A172 (cell line): ENCODE measurements at regions not wholly inside any gene's neighbourhood (a gene's known extent, or its start where the extent isn't known, plus 50 kb on each side); places are given as distances from the start of the nearest gene placed in this dataset.

Experiments
- DNase-seq: peaks from one replicate; pipeline ENCODE4 v3.0.0-alpha.2; 2015; ENCODE audit warnings: low spot score

DNA sequence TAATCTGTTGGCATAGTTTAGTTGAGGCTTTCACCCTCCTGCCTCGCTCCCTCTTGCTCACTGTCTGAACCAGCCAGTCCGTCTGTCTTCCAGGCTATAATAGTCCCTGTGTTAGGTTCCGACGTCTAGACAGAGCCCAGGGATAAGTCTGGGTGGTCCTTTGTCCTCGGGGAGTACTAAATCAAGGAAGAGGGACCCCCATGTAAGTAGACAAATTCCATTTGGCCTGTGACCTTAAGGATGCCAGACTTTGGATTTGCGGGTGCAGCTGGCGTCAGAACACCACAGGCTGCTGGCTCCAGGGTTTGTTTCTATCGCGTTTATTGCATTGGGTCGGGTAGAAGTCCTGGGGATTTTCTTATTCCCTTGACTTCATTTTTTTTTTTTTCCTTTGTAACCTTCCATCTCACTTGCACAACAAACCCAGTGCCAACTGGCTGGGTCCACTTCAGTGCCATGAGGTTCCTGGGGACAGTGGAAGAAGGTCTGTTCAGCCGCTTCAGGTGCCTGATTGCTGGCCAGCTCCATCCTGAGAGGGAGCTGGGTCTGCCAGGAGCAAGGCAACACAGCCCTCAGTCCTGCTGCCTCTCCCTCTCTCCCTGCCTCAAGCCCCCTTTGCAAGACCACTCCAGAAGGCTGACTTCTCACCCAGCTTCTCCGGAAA lies 95.4 kb upstream of the KLHL25 start:
- DNase-seq, result no peak

DNA sequence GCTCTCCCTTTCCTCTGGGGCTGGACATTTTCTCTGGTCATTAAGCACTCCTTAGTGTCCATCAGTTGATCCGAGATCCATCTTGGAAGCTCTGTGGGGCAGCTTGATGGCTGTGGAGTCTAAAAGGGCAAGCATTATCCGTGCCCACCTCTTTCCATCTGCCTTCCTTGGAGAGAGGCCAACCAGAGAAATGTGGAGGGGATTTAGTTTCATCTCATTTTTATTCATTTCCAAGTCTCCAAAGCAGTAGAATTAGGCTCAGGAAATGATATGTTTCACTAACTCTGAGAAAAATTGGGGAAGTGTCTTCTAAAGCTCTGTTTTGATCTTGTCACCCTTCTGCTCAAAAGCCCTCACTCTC lies 95.9 kb upstream of the KLHL25 start:
- DNase-seq, result no peak

DNA sequence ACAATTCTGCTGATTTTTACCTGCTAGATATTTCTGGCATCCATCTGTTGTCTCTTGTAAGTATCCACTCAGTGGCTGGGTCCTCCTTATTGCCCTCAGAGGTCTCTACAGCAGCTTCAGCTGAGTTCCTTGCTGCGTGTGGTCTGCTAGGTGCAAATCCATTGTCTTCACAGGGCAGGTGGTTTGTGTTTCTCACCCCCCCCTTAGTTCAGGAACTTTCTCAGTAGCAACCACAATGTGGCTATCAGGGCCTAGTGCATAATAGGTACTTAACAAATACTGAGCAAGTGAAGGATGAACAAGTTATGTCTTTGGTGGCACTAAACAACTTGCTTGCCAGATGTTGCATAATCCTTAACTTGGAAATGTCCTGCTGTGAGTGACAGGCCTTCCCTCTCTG lies 96.7 kb upstream of the KLHL25 start:
- DNase-seq, result no peak

DNA sequence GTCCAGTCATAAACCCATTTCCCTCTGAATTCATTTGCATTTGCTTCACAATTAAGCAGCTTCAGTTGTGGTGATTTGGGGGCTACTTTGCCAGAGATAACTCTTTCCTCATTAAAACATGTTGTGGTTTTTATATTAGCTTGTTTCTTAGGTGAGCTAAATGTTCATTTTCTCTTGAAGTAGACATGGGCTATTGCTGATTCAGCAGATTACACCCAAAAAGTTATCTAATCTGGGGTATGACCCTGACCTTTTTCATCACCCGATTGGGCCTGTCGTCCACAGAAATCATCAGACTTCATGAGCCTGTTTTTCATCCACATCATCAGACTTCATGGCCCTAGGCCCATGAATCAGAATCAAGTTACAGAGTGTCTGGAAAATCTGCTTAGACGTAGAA lies 97.5 kb upstream of the KLHL25 start:
- no peak for DNase-seq

DNA sequence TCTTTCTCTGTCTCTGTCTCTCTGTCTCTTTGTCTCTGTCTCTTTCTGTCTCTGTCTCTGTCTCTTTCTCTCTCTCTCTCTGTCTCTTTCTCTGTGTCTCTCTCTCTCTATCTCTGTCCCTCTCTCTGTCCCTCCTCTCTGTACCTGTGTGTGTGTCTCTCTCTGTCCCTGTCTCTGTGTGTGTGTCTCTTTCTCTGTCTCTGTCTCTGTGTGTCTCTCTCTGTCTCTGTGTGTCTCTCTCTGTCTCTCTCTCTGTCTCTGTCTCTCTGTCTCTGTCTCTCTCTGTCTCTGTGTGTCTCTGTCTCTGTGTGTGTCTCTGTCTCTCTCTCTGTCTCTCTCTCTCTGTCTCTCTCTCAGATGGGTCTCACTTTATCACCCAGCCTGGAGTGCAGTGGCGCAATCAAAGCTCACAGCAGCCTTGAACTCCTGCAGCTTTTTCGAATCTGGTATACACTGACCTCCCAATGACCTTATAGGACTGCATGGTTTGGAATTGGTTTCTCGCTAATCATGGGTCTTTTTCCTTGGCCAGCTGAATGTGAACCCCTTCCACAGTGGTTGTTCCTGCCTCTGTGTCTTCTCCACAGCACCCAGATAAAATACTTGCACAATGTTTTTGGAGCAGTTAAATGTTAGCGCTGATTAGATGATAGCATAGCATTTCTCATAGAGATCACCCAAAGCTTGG lies 102.6 kb upstream of the KLHL25 start:
- DNase-seq, result no peak

DNA sequence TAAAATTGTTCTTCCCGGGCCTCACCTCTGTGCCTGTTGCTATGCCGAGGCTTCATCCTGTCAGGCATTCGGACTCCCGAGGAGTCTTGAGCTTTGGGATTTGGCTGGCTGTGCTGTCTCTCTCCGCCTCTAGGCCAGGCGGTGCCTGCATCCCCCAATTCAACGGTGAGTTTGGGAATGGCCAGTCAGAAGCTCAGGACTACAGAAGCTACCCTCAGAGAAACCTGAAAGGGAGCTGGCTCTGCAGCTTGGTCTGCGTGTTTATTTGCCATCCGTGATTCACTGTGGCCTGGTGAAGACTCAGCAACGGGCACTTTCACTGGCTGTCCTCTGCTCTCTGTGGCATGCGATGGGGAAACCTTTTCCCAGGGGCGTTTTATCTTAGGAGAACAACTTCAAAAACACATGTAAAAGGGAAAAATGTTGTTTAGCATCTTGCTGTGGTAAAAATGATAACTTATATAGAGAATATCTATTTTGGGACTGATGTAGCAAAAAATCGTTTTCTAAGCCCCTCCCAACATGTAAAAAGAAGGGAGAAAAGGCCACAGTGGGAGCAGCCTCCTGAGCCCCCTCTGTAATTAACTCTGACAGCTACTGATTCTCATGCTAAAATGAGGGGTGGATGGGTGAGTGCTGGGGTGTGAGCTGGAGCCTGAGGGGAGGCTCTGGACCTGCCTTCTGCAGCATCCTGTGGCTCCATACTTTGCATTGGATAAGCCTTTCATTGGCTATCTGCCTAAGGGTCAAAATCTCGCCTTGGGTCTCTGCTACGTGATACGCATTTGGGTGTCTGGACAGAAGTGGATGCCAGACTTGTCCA lies 103.4 kb upstream of the KLHL25 start:
- DNase-seq, result no peak

DNA sequence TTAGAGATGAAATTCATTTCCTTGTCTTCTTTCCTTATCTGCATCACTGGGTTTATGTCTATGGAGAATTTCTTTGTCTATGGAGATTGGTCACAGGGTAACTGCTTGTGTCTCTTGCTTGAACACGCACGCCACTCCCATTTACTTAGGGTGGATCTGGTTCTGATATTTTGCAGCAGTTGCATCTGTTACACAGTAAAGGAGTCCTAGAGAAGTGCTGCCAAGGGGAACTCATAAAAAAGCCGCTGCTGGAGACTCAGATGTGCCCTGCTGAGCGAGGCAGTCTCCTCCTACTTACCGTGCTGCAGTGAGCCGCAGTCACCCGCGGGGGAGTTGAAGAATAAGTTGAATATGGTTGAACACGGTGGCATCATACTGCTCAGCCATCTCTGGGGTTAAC lies 105.2 kb upstream of the KLHL25 start:
- no peak for DNase-seq

DNA sequence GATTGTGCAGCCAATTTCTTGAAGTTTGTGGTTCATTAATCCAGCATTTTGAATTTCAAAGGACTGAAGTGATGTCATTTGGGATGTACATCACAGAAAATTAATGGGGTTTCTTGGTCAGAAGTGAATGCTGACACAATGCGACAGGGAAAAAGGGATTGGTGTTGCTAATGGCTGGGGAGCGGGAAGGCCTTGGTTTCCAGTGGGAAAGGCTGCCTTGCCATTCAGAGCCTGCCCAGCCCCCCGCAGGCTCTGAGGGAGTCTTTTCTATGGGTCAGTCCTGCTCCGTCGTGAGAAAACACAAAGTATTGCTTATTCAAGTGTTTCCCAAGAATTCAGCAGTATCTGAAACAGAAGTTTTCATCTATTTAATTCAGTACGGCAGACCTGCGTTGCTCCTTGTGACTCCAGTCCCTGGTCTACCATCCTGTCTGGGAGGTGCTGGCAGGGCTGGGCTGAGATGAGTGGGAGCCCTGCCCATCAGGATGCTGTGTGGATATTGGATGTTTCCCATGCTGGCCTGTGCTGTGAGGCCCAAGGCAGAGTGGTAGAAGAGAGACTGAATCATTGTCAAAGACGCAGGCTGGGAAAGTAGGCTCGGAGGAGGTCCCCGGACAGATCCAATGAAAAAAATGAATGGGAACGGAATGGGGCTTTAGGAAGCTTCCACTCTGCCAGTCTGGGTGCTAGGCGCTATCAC lies 111.2 kb upstream of the KLHL25 start:
- no peak for DNase-seq

DNA sequence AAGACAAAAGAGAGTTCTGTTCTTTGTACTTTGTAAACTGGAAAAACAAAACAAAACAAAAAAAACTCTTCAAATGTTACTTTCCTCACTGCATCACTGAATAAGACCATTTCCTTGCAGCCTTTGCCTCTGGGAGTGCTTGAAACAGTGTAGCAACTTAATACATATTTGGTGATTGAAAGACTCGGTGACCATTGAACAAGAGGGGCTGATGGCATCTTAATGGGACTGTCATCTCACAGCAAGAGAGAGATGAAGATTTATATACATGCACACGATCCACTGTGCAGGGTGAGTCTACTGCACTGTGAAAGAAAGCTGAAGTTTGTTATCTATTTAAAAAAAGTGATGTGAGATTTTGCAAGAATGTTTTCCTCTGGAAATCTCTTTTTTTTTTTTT lies 111.9 kb upstream of the KLHL25 start:
- no peak for DNase-seq

DNA sequence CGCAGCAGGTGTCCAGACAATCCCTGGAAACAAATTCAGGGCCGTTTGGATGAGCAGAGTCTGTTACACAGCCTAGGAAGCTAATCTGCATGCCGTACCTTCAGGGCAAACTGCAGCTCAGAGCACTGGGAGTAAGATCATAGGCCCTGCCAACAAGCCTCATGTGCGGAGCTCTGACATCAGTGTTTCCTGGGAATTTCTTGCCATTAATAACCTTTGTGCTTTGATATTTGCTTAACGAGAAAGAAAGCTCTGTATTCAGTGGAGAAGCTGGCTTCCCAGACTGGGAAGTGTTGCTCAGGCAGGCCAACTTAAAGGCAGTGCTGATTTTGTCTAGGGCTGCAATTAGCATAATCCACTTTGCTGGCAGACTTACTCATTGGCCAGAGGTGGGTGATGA lies 116.1 kb upstream of the KLHL25 start:
- DNase-seq, result no peak

DNA sequence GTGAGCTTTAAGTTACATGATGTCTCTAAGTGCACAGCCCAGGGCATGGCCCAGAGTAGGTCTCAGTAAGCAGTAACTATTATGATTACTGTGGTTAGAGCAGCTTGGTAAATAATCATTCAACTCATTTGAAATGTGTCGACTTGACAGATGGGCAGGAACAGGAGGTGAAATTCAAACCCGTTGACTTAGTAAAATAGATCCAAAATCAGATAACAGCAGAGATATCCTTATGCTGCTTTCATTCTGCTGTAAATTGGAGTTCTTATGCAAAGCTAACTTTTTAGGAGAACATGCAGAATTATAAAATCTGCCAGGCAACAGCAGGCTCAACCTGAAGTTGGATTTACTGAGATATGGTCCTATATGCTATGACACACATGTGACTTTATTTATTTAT lies 118.7 kb upstream of the KLHL25 start:
- no peak for DNase-seq

DNA sequence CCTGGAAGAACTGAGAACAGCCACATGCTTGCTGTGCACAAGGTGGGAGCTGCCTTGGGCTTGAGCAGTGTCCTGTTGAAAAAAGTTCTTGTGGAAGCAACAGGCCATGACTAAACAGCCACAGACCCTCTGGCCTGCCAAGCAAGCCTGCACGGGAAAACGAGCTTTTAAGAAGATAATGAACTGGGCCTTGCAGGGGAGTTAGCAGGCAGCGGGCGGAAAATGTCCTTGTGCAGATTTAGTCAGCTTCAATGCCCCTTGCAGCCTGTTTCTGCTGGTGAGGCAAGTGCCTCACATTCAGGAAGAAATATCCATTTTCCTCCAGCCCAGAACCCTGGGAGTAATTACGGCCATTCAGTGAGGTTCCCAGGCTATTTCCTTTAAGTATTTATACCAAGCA lies 126.2 kb upstream of the KLHL25 start:
- no peak for DNase-seq

DNA sequence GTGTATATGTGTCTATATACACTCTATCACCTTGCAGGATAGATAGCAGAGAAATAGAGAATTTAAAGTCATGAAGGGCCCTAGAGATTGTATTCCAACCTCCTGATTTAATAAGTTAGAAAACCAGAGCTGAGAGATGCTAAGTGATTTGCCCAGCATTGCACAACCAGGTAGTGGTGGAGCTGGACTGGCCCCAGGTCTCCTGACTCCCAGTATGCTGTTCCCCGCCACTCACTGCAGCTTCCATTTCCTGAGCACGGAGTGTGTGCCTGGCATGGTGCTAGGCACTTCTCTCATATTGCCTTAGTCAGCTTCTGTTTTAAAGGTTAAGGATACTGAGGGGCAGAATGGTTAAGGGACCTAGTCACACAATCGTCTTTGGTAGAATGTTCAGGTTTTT lies 129.4 kb upstream of the KLHL25 start:
- DNase-seq, result no peak

DNA sequence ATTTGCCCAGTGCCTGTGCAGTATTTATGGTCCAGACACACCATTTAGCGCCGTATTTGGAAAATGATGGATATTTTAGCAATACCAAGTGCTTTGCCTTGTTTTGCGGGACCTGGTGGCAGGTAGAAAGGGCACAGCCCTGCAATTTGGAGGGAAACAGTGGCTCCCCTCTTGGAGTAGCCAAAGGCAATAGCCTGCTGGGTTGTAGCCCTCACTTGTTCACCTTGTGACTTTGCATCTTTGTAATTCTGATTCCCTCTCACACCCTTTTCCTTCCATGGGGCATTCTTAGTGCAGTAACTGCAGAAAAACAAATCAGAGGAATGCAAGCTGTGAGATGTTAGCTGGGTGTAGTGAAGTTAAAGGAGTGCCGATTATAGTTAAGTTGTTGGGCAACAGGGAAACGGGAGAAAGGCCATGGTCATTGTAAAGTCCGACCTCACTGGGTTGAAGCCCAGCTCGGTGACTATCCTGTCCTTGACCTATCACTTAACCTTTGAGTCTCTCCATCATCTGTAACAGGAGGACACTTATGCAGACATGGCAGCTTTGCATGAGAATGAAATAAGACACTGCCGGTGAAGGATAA lies 131.0 kb upstream of the KLHL25 start:
- DNase-seq, result no peak

DNA sequence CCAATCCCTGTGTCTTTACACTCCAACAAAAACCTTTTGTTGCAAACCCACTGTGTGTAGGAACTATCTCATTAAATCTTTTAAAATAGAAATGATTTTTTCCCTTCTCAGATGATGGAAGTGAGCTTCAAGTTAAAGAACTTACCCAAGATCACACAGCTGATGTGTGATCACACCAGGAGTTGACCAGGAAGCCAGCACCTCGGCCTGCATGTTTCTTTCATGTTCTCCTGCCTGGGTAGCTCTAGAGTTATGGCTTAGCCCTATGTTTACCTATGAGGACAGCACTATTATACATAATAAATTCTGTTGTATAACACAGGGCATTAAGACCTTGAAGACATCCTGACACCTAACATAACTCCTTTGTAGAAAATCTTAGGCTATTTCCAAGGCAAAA lies 132.1 kb upstream of the KLHL25 start:
- DNase-seq, result no peak

DNA sequence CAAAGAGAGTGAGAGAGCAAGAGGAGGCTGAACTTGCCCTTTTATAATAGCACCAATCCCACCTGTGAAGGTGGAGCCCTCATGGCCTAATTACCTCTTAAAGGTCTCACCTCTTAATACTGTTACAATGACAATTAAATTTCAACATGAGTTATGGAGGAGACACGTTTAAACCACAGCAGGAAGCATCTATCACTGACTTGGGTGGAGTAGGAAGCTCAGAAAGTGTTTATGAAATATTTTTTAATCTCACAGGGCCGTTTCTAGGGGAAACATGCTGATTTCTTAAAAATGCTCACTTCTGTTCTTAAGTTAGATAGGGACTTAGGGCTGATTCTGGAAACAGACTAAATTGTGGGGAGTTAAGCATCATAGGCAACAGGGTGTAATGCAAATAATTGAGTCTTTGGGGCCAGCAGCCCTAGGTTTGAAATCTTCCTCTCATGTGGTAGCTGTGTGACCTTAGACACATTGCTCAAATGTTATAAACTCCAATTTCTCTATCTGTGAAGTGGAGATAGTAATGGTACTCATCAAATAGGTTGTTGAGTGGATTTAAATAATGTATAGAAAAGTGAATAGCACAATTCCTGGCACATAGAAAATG lies 133.3 kb upstream of the KLHL25 start:
- no peak for DNase-seq

DNA sequence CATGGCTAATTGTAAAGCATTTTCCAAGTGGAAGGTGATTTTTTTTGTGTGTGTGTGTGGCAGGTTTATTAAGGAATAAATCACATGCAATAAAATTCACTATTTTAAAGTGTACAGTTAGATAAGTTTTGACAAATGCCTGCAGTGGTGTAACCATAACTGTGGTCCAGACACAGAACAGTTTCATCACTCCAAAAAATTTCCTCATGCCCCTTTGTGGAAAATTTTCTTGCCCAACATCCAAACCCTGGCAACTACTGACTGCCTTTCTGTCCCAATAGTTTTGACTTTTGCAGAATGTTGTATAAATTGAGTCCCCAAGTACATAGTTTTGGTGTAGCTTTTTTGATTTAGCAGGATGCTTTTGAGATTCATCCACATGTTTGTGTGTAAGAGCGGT lies 135.1 kb upstream of the KLHL25 start:
- no peak for DNase-seq

DNA sequence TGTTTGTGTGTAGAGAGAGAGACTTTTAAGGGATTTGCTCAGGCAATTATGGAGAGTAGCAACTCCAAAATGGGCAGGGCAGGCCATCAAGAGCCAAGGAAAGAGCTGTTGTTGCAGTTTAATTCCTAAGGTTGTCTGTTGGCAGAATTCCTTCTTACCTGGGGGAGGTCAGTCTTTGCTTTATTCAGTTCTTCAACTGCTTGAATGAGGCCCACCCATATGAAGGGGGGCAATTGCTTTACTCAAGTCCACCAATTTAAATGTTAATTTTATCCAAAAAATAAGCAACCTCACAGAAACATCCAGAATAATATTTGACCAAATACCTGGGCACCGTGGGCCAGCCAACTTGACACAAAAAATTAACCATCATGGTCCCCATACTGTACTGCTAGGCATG lies 137.7 kb upstream of the KLHL25 start:
- DNase-seq, result no peak

DNA sequence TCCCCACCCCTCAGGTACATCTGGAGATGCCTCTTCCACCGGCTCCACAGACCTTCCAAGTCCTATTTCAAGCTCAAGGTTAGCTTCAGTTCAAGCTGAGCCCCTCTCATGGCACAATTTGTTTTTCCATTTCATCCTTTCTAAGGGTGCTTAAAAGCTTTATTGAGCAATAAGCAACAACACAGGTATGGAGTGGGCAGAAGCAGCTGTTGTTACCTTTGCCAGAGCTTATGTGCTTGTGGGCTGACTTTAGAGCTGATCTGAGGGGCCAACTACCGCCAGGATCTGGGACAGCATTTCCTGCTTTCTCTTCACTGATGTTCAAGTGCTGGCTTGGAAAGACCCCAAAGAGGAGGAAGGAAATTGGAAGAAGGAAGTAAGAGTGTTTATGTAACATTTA lies 140.0 kb upstream of the KLHL25 start:
- no peak for DNase-seq

DNA sequence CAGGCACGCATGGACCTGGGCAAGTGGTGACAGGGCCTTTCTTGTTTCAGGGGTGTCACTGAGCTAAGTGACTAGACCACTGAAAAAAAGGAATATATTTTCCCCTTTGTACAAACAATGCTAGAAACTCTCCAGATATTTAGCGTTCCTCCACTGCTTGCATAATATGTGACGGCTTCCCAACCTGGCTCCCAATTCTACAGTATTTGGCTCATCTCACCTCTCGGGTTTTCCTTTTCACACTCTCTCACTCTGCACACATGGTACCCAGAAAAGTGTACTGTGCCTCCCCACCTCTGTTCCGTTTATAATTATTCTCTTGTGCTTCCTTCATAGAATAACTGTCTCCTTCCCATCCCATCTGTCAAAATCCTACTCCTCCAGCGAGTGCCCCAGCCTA lies 140.5 kb upstream of the KLHL25 start:
- no peak for DNase-seq

DNA sequence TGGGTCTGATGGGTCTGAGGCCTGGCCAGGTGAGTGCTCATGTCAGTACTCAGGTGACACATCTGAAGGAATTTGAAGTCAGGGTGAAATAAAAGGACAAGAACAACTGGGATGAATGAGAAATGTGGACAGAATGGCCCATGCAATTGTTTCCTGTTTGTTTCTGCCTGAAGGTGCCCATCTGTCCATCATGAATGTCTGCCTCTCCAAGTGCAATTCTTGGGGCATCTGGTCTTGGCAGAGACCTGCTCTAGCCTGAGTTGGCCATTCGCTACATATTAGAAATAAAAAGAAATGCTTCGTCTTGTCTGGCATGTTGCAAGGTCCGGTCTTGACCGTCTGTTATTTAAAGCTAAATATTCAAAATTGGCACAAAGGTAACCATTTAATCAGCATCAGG lies 142.0 kb upstream of the AGBL1 start:
- no peak for DNase-seq
